ENCODE measurements at regions not wholly inside any gene's neighbourhood (a gene's known extent, or its start where the extent isn't known, plus 50 kb on each side); places are given as distances from the start of the nearest gene placed in this dataset.

- Histone ChIP-seq H3K79me2 (ENCODE audit: control insufficient read depth, low read length) (no peaks in the 10 kb centered on the region), H3K27ac (ENCODE audit: low read depth, low read length) (no peak overlapping the region), H4K20me1 (ENCODE audit: control insufficient read depth, insufficient read depth, low read depth, low read length) (no peaks in the 10 kb centered on the region), H3K4me3 (ENCODE audit: low read length) (no peak overlapping the region), H3F3A (ENCODE audit: control insufficient read depth, insufficient read depth) (no peaks in the 10 kb centered on the region), H3K4me2 (ENCODE audit: low read length) (no peak overlapping the region), H3K27me3 (ENCODE audit: control insufficient read depth, low read length) (no peaks in the 10 kb centered on the region), H3K36me3 (ENCODE audit: control insufficient read depth, low read length) (no peaks in the 10 kb centered on the region), H3K9me2 (replicated peaks; ENCODE audit: control insufficient read depth, low read length) (no peaks in the 10 kb centered on the region), H3K9me3 (ENCODE audit: control insufficient read depth, insufficient read depth, low read length) (no peaks in the 10 kb centered on the region), H3K4me1 (ENCODE audit: control insufficient read depth, low read length) (no peaks in the 10 kb centered on the region)
- no peak for TF ChIP-seq CTCF (IDR thresholded peaks at IDR 0.05; ENCODE audit: low read depth, low read length, poor library complexity, severe bottlenecking)
- no peak for TF ChIP-seq EZH2phosphoT487 (IDR thresholded peaks at IDR 0.05; ENCODE audit: borderline replicate concordance, low read length)
Observed at GRCh38 chr3:95615592-95616310, 1198.6 kb upstream of the EPHA6 start.

GRCh38 chr3:95626107-95626506 lies 1188.3 kb upstream of the EPHA6 start:
- H3K4me3 ChIP-seq (ENCODE audit: low read length), result no peak overlapping the region
- no peak overlapping the region for H3K27ac ChIP-seq (ENCODE audit: low read depth, low read length)
- no peaks in the 10 kb centered on the region for H3K27me3 ChIP-seq (ENCODE audit: control insufficient read depth, low read length)
- TF ChIP-seq CTCF (IDR thresholded peaks at IDR 0.05; ENCODE audit: low read depth, low read length, poor library complexity, severe bottlenecking) (no peak), EZH2phosphoT487 (IDR thresholded peaks at IDR 0.05; ENCODE audit: borderline replicate concordance, low read length) (no peak)
- no peaks in the 10 kb centered on the region for H3K36me3 ChIP-seq (ENCODE audit: control insufficient read depth, low read length)
- no peaks in the 10 kb centered on the region for H3K9me3 ChIP-seq (ENCODE audit: control insufficient read depth, insufficient read depth, low read length)
- H3K4me2 ChIP-seq (ENCODE audit: low read length), result no peak overlapping the region
- no peaks in the 10 kb centered on the region for H3K9me2 ChIP-seq (replicated peaks; ENCODE audit: control insufficient read depth, low read length)
- H3F3A ChIP-seq (ENCODE audit: control insufficient read depth, insufficient read depth), result no peaks in the 10 kb centered on the region
- no peaks in the 10 kb centered on the region for H3K79me2 ChIP-seq (ENCODE audit: control insufficient read depth, low read length)
- H4K20me1 ChIP-seq (ENCODE audit: control insufficient read depth, insufficient read depth, low read depth, low read length), result no peaks in the 10 kb centered on the region
- H3K4me1 ChIP-seq (ENCODE audit: control insufficient read depth, low read length), result no peaks in the 10 kb centered on the region

GRCh38 chr3:95627293-95627692 lies 1187.1 kb upstream of the EPHA6 start:
- Histone ChIP-seq H3K79me2 (ENCODE audit: control insufficient read depth, low read length) (no peaks in the 10 kb centered on the region), H3K9me2 (replicated peaks; ENCODE audit: control insufficient read depth, low read length) (no peaks in the 10 kb centered on the region), H3K4me3 (ENCODE audit: low read length) (no peak overlapping the region), H3K9me3 (ENCODE audit: control insufficient read depth, insufficient read depth, low read length) (no peaks in the 10 kb centered on the region), H4K20me1 (ENCODE audit: control insufficient read depth, insufficient read depth, low read depth, low read length) (no peaks in the 10 kb centered on the region), H3K27ac (ENCODE audit: low read depth, low read length) (no peak overlapping the region), H3F3A (ENCODE audit: control insufficient read depth, insufficient read depth) (no peaks in the 10 kb centered on the region), H3K4me2 (ENCODE audit: low read length) (no peak overlapping the region), H3K4me1 (ENCODE audit: control insufficient read depth, low read length) (no peaks in the 10 kb centered on the region), H3K27me3 (ENCODE audit: control insufficient read depth, low read length) (no peaks in the 10 kb centered on the region), H3K36me3 (ENCODE audit: control insufficient read depth, low read length) (no peaks in the 10 kb centered on the region)
- TF ChIP-seq EZH2phosphoT487 (IDR thresholded peaks at IDR 0.05; ENCODE audit: borderline replicate concordance, low read length), result no peak
- no peak for TF ChIP-seq CTCF (IDR thresholded peaks at IDR 0.05; ENCODE audit: low read depth, low read length, poor library complexity, severe bottlenecking)

All from DOHH2 (cell line).